ENCODE measurements at regions not wholly inside any gene's neighbourhood (a gene's known extent, or its start where the extent isn't known, plus 50 kb on each side); places are given as distances from the start of the nearest gene placed in this dataset.
"Not testable (repeated sequence)": the region's sequence is repeated elsewhere in the genome, so short reads cannot be mapped to it uniquely, and the experiment has no call there.

DNA sequence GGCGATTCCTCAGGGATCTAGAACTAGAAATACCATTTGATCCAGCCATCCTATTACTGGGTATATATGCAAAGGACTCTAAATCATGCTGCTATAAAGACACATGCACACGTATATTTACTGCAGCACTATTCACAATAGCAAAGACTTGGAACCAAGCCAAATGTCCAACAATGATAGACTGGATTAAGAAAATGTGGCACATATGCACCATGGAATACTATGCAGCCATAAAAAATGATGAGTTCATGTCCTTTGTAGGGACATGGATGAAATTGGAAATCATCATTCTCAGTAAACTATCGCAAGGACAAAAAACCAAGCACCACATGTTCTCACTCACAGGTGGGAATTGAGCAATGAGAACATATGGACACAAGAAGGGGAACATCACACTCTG, 93.1 kb upstream of the NT5E start:
- DNase-seq: not testable (repeated sequence)

DNA sequence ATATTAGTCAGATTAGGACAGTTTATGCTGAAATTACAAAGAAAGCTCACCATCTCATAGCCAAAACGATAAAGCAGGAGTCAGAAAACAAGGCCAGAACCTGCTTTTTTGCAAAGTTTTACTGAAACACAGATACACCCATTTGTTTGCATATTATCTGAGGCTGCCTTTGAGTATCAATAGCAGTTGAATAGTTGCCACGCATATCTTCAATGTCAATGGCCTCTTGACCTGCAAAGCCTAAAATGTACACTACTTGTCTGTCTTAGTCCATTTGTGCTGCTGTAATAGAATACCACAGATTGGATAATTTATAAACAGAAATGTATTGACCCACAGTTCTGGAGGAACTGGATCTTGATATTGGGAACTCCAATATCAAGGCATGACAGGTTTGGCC, 94.1 kb upstream of the NT5E start:
- DNase-seq: no peak

GRCh38 chr6:85354761-85355618, 94.9 kb upstream of the NT5E start:
- DNase-seq: peak; percentile 73

DNA sequence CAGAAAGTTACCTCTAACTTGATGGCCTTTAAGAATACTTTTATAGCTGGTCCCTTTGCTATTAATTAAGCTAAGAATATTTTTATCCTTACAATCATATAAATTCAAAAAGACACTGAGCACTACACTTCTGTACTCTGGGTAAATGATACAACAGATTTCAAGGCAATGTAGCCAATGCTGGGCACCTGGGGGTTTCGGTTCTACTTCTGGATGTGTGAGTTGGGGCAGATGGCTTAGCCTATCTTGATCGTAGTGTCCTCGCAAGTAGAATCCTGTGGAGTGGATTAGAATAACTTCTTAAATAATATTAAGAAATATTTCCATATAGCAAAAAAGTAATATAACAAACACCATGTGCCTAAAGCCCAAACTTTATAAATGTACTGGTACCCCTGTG, 96.9 kb upstream of the NT5E start:
- no peak for DNase-seq

DNA sequence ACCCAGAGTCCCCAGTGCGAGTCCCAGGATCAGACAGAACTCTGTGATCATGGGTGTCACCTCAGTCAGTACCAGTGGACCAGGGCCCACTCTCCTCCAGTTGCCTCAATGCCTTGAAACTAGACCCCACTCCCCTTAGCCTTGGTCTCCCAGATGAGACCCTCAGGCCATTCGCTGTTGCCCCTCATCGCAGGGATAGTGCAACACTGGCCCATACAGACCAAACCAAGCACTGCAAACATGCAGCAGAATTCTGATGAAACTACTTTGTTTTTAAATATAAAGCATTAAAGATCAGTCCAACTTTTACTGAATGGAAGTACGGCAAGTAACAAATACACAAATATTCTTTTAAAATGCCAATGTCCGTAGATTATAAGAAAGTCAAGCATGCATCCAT, 101.2 kb upstream of the NT5E start:
- DNase-seq: peak; percentile 8

DNA sequence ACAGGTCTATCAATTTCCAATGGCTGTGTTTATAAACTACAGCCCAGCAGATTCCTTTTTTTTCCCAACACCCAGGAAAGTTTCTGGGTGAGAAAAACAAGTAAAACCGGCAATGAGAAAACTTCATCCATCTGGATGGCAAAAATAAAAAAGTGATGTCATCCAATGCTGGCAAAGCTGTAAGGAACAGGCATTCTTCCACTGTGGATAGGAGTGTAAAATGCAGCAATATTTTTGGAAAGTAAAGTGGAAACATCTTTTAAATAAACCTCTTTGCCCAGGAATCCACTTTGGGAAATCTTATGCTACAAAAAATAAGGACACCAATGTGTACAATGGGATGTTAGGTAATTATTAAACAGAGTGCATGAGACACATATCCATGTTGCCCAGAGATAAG, 102.1 kb upstream of the NT5E start:
- DNase-seq: no peak

- no peak for DNase-seq
These were observed 103.7 kb upstream of the NT5E start for GRCh38 chr6:85346196-85346595.

DNA sequence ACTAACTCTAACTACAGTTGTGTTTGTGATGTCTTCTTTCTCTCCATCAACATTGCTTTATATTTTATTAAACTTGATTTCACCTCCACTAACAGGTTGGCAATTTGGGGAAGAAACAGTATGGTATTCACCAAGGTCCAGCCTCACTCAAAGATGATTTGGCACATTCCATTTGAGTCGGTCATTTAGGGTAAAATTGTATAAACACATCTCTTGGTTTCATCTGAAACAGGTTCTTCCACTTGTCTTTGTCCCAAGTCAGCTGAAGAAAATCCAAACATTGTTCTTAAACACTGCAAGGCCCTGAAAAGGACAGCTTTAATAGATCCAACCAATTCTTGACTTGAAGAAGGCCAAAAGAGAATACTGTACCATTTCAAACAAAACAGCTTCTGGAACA, 104.9 kb upstream of the NT5E start:
- DNase-seq: no peak

DNA sequence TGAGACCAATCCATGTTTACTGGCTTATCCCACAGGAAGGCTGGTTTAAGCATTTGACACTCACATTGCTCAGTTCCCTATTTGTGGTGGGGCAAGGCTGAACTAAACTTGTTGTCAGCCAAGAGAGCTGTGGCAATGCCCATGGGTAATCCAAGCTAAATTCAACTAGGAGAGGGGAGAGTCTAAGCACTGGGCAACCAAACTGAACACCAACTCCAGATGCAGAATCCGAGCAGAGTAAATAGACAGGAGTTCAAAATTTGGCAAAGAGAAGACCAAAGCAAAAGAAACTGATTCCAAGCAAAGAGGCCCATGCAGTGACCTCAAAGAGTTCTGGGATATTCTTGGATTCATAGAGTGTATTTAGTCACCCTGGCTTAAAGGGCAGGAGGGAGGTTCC, 106.5 kb upstream of the NT5E start:
- DNase-seq: no peak

GRCh38 chr6:85329196-85329595, 120.7 kb upstream of the NT5E start:
- DNase-seq: no peak

- DNase-seq: not testable (repeated sequence)
These were observed 124.1 kb upstream of the NT5E start for GRCh38 chr6:85325811-85326210.

DNA sequence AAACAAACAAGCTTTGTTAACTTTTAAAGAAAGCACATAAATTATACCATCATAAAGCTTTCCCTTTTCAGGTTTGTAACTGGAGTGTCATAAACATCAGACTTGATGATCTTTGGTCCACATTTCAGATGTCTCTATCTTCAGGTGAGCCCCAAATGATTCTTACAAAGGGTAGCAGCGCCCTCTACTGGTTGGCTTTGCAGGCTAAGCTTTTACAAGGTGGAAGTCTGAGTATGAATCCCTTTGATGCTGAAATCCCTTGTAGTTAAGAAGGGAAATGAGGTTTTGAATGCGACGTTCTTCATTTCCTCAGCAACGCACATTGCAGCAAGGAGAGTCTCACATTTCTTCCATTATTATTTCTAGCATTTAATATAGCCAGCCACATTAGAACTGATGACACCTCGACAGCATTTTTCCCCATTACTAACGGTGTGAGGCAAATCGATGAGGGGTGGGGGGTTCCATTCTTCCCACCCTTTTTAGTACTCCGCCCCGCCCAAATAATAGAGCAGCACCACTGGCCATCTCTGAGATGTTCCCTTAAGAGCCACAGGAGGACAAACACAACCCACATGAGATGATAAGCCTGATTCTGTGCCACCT, 126.3 kb upstream of the NT5E start:
- peak; percentile 84 for DNase-seq

DNA sequence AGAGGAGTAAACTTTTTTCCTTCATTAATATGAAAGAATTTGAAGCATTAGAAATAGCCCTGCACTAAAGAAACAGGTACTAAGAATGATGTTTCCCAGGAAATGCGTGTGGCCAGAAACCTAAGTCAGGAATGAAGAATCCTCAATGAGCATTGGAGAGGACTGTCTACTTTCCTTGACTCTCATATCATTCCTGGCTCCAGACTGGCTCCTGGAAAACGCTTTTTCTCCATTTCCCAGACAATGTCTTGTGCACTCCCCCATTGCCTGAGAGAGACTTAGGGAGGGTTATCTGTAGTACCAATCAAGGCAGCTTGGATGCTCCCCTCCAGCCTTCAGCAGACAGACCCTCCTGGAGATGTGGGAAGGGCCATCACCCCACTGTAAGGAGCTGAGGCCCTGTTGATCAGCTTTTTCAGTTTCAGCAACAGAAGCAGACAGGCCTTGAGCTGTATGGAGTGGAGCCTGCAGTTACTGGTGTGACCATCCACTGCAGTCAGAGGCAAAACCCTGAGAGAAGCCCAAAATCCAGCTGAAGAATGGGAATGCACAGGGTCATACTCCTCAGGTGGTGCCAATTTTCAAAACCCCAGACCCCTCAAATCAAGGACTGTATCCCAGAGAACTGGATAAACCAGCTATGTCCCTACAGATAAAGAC, 127.3 kb upstream of the NT5E start:
- no peak for DNase-seq

DNA sequence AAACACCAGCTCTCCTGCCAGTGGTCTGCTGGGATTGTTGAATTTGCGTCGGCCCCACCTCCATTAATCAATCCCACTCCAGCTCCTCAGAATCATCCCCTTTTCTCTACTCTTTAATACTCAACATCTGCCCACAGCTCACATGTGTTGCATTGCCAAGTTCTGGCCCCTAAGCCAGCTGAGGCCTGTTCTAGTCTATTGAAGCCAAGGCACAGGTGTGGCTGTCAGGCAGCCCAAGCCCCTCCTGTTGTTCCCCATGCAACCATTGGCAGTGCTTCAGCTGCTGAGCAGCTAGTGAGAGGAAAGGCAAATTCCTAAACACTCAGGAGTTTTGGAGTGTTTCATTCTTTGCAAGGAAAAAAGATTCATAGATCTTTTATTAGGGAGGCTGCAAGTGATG, 128.0 kb upstream of the NT5E start:
- DNase-seq: no peak

DNA sequence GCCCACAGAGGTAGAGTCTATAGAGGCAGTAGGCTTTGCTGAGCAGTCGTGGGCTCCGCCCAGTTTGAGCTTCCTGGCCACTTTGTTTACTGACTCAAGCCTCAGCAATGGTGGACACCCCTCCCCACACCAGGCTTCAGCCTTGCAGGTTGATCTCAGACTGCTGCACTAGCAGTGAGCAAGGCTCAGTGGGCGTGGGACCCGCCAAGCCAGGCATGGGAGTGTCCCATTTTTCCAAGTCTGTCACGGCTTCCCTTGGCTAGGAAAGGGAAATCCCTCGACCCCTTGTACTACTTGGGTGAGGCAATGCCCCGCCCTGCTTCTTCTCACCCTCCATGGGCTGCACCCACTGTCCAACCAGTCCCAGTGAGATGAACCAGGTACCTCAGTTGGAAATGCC, 135.3 kb upstream of the NT5E start:
- no peak for DNase-seq

DNA sequence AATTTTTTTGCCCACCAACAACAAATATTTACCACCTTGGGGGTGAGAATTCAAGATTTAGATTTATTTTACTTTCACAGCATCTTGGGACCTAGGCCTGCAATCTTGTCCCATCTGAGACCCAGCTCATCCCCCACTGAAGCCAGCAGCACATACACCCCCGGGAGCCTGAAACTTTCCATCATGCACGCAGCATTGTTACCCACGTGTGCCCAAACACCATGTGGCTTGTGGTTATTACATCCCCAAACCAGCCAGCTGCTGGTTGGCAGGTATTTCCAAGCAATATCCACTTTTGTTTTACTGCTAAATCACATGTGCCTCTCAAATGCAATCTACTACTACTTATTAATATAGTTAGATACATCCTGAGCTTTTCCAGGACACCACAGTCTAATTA, 149.3 kb upstream of the NT5E start:
- DNase-seq: no peak

- no peak for DNase-seq
These were observed 151.3 kb upstream of the NT5E start for GRCh38 chr6:85298553-85298952.

DNA sequence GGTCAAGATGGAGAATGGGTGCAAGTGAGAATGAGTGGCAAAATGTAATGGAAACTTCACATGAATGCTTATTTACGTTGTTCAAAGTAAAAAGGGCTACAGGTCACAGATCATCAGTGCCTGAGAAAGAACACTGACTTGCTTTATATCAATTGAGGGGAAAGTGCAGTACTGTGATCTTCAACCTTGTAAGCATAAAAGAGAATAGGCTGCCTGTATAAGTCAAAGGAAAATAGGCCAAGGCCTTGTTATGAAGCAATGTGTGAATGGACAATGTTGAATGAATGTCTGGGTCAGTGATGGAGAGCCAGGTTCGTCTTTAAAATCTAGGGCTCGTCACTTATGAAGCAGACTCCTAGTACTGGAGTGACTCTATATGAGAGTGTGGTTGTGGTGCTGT, 158.6 kb upstream of the NT5E start:
- no peak for DNase-seq

DNA sequence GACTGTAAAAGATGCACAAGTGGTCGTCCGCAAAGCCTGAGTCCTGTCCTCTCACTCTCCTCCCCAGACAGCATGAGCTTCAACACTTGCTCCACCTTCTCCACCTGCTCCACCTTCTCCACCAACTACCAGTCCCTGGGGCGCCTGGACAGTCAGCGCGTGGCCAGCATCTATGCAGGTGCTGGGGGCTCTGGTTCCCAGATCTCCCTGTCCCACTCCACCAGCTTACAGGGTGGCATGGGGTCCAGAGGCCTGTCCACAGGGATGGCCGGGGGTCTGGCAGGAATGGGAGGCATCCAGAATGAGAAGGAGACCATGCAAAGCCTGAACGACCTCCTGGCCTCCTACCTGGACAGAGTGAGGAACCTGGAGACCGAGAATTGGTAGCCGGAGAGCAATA, 162.2 kb upstream of the NT5E start:
- no peak for DNase-seq

GRCh38 chr6:85287158-85287557, 162.7 kb upstream of the NT5E start:
- DNase-seq: no peak

GRCh38 chr6:85286507-85286906, 163.4 kb upstream of the NT5E start:
- not testable (repeated sequence) for DNase-seq

- DNase-seq: no peak
These were observed 163.9 kb upstream of the NT5E start for GRCh38 chr6:85285934-85286333.

GRCh38 chr6:85285114-85285513, 164.8 kb upstream of the NT5E start:
- DNase-seq: no peak

- no peak for DNase-seq
These were observed 166.4 kb upstream of the NT5E start for GRCh38 chr6:85283436-85283835.
